Suprapubic skin (tissue), 4 donors: ENCODE measurements at regions not wholly inside any gene's neighbourhood (a gene's known extent, or its start where the extent isn't known, plus 50 kb on each side); places are given as distances from the start of the nearest gene placed in this dataset.
"Not testable (repeated sequence)": the region's sequence is repeated elsewhere in the genome, so short reads cannot be mapped to it uniquely, and the experiment has no call there.

Source experiments
- CTCF ChIP-seq, 2 donors: fragments of 200-600 bp in 1 of 2; fragments of 450-650 bp in 1 of 2; sonication (generic) in 1 of 2; IDR thresholded peaks; one replicate each; pipeline ENCODE4 v1.5.1; 2016 to 2019; ENCODE audit warnings: antibody characterized with exemption in 2 of 2, mild to moderate bottlenecking in 1 of 2, moderate library complexity in 1 of 2
- POLR2A ChIP-seq, 2 donors: fragments of 450-650 bp; IDR thresholded peaks; one replicate each; pipeline ENCODE4 v1.6.1; 2017; ENCODE audit warnings: antibody characterized with exemption in 2 of 2, mild to moderate bottlenecking in 2 of 2, moderate library complexity in 2 of 2
- POLR2AphosphoS5 ChIP-seq, 3 donors: sonication (generic); formaldehyde crosslinking; IDR thresholded peaks; one replicate each; pipeline ENCODE4 v1.6.1; 2017; ENCODE audit warnings: antibody characterized with exemption in 3 of 3

- not testable (repeated sequence) for TF ChIP-seq POLR2AphosphoS5, CTCF, POLR2A (IDR thresholded peaks at IDR 0.05)
These were observed 924.9 kb upstream of the C9orf72 start for GRCh38 chr9:28498168-28498567.
